HG03439 (cell line): ENCODE measurements at regions not wholly inside any gene's neighbourhood (a gene's known extent, or its start where the extent isn't known, plus 50 kb on each side); places are given as distances from the start of the nearest gene placed in this dataset.
"Not testable (repeated sequence)": the region's sequence is repeated elsewhere in the genome, so short reads cannot be mapped to it uniquely, and the experiment has no call there.

Experiments
- ATAC-seq: cut with Tn5 transposase; IDR thresholded peaks from one replicate; pipeline ENCODE4 v1.9.1; 2021; ENCODE audit warnings: mild to moderate bottlenecking, moderate library complexity; ENCODE audit not compliant: unreplicated experiment

DNA sequence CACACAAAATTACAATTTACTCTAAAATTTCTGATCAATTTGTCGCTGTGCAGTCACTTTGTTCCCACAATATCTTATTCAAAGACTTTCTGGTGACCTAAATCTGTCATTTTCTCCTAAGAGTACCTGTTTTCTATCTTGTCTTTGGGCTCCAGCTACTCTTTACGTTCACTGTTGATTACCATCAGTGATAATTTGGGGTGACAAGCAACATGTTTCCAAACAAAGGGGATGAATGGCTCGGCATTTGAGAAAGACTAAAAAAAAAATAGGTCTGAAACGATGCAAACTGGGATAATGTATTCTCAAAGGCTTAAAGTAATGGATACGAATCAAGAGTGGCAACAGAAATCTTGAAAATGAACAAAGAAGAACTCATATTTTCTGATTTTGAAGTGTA lies 205.2 kb upstream of the DAB2 start:
- no peak for ATAC-seq

- ATAC-seq: no peak
Measured at GRCh38 chr5:39628348-39628747, 203.6 kb upstream of the DAB2 start.

DNA sequence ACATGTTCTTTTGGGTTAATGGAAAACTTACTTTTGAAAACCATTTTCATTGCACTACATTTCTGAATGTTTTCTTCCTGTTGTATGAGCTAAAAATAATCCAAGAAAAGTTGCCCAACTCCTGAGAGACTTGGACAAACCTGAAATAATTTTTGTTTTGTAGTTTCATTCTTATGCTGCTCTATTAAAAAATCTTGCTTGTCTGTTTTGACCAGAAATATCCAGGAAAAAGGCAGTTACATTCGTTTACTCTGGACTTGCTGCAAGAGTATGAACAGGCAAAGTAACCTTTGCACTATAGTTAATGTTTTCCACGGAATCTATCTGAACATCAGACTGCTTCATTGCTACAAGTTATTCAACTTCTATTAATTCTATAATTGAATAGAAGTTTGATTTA lies 200.1 kb upstream of the DAB2 start:
- ATAC-seq: no peak

DNA sequence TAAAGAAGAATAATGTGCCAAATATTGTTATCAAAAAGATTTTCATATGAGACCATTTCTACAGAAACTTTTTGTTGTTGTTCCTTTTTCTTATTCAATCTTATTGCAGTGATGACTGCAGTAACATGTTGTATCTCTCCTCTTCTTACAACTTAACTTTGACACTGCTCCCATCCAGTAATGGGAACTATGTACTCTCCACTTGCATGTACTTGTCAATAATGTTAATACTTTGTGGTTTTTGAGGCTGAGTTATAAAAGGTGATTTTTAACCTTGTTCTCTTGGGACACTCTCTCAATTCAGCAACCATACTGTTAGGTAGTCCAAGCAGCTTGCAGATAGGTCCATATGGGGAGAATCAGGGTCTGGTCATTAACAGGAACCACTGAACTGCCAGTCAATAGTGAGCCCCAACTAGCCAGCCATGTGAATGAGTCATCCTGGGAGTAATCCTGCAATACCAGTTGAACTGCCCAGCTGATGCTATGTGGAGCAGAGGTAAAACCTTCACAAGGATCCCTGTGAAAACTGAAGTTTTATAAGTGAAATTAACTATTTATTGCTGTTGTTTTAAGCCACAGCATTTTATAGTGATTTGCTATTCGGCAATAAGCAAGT lies 199.6 kb upstream of the DAB2 start:
- ATAC-seq: no peak

DNA sequence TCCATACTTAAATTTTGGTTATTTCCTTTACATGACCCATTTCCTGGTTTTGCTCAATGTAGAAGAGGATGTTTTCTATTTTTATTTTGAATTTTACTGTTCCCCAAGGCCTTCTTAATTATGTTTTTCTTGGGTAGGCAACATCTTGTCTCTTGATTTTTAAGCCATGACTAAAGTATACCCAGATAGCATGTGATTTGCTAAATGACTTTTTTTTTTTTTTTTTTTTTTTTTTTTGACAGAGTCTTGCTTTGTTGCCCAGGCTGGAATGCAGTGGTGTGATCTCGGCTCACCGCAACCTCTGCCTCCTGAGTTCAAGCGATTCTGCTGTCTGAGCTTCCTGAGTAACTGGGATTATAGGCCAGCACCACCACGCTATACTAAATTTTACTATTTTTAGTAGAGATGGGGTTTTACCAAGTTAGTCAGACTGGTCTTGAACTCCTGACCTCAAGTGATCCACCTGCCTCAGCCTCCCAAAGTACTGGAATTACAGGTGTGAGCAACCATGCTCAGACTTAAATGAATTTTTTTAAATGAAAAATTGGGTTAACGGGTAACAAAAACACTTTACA lies 198.6 kb upstream of the DAB2 start:
- no peak for ATAC-seq

DNA sequence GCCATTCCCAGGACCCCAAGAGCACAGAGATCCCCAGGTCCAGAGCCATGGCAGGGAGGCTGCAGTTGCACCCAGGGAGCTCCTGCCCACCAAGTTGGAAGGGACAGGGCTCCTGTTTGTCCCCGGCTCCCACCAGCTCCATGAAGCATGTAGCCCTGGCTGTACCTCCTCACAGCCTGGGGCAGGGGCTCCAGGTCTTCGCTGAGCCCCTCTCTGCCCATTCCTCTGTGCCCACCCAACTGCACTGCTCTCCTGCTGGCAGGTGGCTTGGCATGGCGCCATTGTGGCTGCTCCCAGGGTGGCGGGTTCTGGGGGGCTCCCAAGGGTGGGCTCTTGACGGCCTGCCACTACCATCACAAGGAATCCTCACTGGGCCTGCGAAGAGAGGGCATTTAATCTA lies 197.5 kb upstream of the DAB2 start:
- no peak for ATAC-seq

- ATAC-seq: no peak
Measured at GRCh38 chr5:39619168-39619818, 194.5 kb upstream of the DAB2 start.

GRCh38 chr5:39618391-39618790 lies 193.6 kb upstream of the DAB2 start:
- no peak for ATAC-seq

DNA sequence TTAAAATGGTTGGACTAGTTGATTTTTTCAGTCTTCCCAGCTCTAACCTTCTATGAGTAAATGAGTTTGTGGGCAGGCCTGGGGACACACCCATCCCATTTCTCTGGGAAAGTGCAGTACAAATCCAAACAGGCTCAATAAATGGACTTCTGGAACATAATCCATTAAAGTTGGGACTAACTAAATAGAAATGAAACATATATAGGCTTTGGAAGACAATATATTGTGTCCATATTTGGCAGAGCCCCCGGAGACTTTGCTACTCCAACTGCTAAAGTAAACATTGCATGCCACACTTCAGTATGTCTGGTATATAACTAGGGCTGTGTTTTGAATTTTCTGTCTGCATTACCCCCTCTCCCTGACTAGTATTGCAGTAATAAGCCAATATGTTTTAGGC lies 191.4 kb upstream of the DAB2 start:
- no peak for ATAC-seq

DNA sequence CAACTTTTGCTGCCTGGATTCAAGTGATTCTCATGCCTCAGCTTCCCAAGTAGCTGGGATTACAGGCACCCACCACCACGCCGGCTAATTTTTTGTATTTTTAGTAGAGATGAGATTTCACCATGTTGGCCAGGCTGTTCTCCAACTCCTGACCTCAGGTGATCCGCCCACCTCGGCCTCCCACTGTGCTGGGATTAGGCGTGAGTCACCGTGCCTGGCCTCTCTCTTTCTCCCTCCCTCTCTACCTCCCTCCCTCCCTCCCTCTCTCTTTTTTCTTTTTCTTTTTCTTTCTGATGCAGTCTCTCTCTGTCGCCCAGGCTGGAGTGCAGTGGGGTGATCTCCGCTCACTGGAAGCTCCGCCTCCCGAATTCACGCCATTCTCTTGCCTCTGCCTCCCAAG lies 186.3 kb upstream of the DAB2 start:
- ATAC-seq: not testable (repeated sequence)

GRCh38 chr5:39608024-39608423 lies 183.2 kb upstream of the DAB2 start:
- no peak for ATAC-seq

DNA sequence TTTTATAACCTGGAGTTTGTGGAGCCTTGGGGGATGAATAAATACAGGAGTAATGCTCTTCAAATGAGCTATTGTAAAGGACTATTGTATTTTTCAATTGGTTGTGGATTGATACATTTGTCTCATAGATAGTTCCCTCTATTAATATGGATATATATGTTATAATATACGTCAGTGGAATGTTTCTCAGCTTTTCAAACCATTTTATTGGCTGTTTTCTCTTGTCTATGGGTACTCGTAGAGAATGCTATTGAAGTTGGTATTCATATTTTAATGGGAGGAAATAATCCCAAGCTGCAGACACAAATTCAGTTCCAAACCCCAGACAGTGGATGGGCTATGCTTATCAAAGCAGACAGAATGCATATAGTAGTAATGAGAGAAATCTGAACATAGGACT lies 181.8 kb upstream of the DAB2 start:
- ATAC-seq: no peak

DNA sequence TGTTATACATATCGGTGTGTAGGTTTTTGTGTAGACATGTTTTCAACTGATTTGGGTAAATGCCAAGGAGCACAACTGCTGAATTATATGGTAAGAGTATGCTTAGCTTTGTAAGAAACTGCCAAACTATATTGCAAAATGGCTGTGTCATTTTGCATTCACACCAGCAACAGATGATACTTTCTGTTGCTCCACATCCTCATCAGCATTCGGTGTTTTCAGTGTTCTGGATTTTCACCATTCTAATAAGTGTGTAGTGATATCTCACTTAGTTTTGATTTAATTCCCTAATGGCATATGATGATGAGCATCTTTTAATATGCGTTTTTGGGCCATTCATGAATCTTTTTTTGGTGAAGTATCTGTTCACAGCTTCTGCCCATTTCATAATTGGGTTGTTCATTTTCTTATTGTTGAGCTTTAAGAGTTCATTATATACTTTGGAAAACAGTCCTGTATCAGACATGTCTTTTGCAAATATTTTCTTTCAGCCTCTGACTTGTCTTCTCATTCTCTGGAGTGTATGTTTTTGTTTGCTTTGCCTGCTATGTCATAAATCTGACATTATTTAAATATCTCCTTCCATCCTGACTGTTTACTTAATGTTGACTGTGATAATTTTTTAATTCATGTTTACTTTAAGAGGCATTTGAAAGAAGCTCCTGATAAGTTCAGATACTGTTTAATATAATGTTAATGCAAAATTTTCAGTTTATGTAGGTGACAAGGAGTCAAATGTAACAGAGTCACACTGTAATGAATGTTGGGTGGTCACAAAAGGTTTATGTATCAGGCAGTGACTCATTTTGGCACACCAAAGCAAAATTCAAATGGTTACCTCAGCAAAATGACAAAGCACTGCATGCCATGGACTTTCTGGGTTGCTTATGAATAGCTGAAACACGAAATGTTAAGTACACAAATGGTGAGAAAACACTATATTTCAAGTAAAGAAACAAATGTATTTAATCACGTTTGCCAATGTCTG lies 181.1 kb upstream of the DAB2 start:
- ATAC-seq: no peak

DNA sequence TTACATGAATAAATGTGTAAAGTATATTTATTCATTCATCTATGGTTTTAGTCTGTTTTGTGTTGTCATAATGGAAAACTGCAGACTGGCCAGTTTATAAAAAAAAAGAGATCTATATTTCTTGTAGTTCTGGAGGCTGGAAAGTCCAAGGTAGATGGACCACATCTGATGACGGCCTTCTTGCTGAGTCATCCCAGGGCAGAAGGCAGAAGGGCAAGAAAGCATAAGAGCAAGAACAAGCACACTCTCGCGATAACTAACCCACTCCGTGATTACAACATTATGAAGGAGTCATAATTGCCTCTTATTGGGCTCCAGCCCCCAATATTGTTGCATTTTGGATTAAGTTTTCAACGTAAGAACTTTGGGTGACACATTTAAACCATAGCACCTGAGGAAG lies 180.4 kb upstream of the DAB2 start:
- ATAC-seq: no peak

DNA sequence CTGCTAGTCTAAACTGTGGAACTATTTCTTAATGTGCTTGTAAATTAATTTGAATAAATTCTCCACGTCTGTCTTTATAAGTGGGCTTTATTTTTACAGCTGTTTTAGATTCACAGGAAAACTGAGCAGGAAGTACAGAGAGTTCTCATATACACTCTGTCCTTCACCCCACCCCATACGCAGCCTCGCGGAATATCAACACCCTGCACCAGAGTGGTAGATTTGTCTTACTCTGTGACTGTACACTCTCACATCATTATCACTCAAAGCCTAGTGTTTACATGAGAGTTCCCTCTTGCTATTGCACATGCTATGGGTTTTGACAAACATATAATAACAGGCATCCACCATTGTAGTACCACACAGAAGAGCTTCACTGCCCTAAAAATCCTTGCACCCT lies 179.7 kb upstream of the DAB2 start:
- no peak for ATAC-seq

DNA sequence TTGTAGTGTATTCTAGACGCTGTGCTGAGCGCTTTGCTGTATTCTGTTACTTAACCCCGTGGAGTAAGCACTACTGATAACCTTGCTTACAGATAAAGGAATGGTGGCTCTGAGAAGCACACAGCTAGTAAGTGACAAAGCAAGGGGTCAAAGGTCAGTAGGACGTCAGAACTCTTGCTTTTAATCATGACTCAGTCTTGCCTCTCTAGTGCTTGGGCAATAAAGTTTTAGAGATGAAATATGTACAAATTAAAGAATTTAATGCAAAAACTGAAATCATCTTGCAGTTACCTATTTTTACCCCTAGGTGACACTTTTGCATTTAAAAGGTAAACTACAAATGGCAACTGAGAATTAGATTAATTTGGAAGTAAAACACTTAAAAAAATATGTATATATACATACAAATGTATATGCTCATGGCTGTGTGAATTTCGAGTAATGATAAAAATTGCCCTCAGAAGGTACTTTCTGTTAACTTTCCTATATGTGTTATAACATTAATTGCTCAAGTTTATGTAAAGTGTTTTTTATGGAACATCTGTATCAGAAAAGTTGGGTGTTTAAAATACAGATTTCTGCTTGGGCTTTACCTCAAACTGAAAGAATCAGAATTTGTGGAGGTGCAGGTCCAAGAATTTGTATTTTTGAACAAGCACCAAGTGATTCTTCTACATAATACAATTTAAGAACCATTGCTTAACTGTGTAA lies 175.1 kb upstream of the DAB2 start:
- no peak for ATAC-seq

GRCh38 chr5:39598661-39599248 lies 174.0 kb upstream of the DAB2 start:
- no peak for ATAC-seq

DNA sequence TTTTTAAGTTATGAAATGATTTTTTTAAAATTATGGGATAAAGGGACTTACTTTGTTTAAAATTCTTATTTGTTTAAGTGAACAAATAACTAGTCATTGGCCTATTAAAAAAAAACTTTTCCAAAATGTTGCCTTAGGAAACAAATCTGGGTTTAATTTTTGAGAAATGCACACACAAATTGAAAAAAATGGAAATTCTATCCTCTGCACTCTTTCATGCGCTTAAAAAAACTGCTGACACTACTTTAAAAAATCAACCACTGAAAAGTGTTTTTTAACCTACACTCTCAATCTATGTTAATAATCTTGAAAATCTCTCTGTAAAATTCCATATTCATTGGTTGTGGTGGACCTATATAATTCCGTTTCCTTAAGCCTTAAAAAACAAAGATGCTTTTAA lies 163.4 kb upstream of the DAB2 start:
- no peak for ATAC-seq

DNA sequence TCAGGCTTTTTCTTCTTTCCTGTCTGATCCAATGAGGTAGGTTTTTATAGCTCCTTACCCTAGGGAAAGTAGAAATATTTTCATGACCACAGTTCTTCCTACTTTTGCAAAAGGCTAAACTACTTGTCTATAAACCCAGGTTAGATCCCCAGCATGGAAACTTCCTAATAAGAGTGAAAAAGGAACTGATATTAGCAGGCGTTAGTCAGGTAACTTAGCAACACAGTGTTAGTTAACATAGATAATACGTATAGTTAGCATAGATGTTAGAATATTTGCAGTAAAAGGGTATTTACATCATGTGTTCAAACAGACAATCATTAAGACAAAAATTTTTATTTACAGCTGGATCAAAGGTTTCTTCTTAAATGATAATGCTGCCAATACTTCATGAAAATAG lies 162.9 kb upstream of the DAB2 start:
- no peak for ATAC-seq

- ATAC-seq: no peak
Measured at GRCh38 chr5:39586185-39586584, 161.4 kb upstream of the DAB2 start.

GRCh38 chr5:39584927-39585326 lies 160.1 kb upstream of the DAB2 start:
- no peak for ATAC-seq
